Tibial nerve (tissue), 4 donors: ENCODE measurements at regions not wholly inside any gene's neighbourhood (a gene's known extent, or its start where the extent isn't known, plus 50 kb on each side); places are given as distances from the start of the nearest gene placed in this dataset.

Experiments used
- CTCF ChIP-seq, 5 experiments: fragments of 200-600 bp in 3 of 5; fragments of 450-650 bp in 2 of 5; sonication (generic) in 3 of 5; IDR thresholded peaks; one replicate each; pipeline ENCODE4 v1.5.1; 2016 to 2019; ENCODE audit warnings: antibody characterized with exemption in 5 of 5, mild to moderate bottlenecking in 3 of 5, moderate library complexity in 2 of 5
- EP300 ChIP-seq, 2 donors: sonication (generic); formaldehyde crosslinking; IDR thresholded peaks; one replicate each; pipeline ENCODE4 v1.6.1; 2017; ENCODE audit warnings: antibody characterized with exemption in 2 of 2, mild to moderate bottlenecking in 1 of 2
- POLR2A ChIP-seq, 2 donors: fragments of 450-650 bp; IDR thresholded peaks; one replicate each; pipeline ENCODE4 v1.6.1; 2017; ENCODE audit warnings: antibody characterized with exemption in 2 of 2, mild to moderate bottlenecking in 2 of 2, moderate library complexity in 2 of 2

- TF ChIP-seq CTCF (IDR thresholded peaks at IDR 0.05) (no peak), POLR2A (IDR thresholded peaks at IDR 0.05) (no peak), EP300 (IDR thresholded peaks at IDR 0.05) (no peak)
Observed at GRCh38 chr6:56746767-56747504, 104.2 kb upstream of the DST start.
